GM12865 (cell line): ENCODE measurements at regions not wholly inside any gene's neighbourhood (a gene's known extent, or its start where the extent isn't known, plus 50 kb on each side); places are given as distances from the start of the nearest gene placed in this dataset.

Source experiments
- DNase-seq: peaks from one replicate; pipeline ENCODE4 v3.0.0; 2010; ENCODE audit warnings: low read depth
- H3K4me3 ChIP-seq: 2 replicates; pipeline ENCODE4 v1.5.1; 2011; ENCODE audit warnings: mild to moderate bottlenecking, low read depth, low read length, control low read depth
- TF ChIP-seq, protein P1 (sequence below): IDR thresholded peaks from 2 replicates; pipeline ENCODE4 v1.5.1; 2011; ENCODE audit warnings: low read length, control low read depth, low read depth, inconsistent platforms; ENCODE audit not compliant: insufficient read depth; ENCODE audit errors: missing control alignments

DNA sequence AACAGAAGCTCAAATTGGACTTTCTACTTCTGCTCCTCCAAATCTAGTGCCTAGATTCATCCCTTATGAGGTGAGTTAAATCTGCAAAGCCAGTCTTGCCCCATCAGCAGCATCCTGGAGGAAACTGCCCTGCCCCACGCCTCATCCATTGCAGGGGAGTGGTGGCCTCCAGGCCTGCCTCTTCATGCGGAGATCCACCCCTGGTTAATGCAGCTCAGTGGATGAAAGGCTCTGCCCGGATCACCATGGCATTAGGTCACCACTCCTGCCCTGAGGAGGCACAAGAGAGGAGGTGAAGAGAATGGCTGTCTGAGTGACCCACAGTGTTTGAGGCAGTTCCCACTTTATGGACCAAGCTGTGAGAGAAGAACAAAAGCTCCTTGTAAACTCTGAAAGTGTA, 218.1 kb downstream of the C12orf75 start:
- TF ChIP-seq, protein P1, sequence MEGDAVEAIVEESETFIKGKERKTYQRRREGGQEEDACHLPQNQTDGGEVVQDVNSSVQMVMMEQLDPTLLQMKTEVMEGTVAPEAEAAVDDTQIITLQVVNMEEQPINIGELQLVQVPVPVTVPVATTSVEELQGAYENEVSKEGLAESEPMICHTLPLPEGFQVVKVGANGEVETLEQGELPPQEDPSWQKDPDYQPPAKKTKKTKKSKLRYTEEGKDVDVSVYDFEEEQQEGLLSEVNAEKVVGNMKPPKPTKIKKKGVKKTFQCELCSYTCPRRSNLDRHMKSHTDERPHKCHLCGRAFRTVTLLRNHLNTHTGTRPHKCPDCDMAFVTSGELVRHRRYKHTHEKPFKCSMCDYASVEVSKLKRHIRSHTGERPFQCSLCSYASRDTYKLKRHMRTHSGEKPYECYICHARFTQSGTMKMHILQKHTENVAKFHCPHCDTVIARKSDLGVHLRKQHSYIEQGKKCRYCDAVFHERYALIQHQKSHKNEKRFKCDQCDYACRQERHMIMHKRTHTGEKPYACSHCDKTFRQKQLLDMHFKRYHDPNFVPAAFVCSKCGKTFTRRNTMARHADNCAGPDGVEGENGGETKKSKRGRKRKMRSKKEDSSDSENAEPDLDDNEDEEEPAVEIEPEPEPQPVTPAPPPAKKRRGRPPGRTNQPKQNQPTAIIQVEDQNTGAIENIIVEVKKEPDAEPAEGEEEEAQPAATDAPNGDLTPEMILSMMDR = no peak
- no peak for DNase-seq
- H3K4me3 ChIP-seq = no peak overlapping the region

- no peak overlapping the region for H3K4me3 ChIP-seq
- no peak for DNase-seq
- TF ChIP-seq, protein P1 = no peak
These were observed 221.6 kb downstream of the C12orf75 start for GRCh38 chr12:105552056-105552455.

DNA sequence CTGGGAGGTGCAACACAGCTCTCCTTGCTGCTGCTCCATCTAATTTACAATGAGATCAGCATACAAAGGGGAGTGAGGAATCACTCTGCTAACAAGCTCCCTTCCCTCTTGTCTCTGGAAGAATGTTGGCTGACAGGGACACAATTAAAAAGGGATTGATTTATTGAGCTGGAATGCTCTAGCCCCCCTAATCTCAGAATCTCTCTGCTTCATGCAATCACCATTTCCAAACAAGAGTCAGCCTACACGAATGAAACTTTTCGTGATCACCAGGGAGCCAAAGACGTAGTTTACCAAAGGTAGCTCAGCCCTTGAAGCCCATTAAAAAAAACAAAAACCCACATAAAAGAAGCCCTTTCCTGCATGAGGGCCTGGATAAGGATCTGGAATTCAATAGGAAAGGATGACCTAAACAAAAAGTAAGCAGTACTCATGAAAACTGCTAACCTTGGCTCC, 223.8 kb downstream of the C12orf75 start:
- TF ChIP-seq, protein P1 = no peak
- no peak overlapping the region for H3K4me3 ChIP-seq
- DNase-seq = no peak

DNA sequence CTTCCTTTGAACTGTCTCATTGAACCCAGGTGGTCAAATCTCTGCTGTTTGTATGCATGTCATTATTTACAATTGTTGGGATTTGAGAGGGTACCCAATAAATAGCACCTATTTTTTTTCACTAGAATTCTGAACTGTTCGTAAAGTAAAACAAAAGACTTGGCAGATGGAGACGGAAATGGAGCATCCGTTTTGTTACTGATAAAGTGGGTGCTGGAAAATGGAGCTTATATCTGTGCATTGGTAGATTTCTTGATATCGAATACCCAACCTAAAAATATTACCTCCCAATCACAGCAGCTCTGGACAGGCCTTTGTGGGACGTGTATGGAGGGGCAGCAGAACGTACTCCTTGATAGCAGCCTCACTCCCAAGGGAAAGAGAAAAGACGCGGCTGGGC, 224.4 kb downstream of the C12orf75 start:
- no peak overlapping the region for H3K4me3 ChIP-seq
- TF ChIP-seq, protein P1 = no peak
- no peak for DNase-seq

DNA sequence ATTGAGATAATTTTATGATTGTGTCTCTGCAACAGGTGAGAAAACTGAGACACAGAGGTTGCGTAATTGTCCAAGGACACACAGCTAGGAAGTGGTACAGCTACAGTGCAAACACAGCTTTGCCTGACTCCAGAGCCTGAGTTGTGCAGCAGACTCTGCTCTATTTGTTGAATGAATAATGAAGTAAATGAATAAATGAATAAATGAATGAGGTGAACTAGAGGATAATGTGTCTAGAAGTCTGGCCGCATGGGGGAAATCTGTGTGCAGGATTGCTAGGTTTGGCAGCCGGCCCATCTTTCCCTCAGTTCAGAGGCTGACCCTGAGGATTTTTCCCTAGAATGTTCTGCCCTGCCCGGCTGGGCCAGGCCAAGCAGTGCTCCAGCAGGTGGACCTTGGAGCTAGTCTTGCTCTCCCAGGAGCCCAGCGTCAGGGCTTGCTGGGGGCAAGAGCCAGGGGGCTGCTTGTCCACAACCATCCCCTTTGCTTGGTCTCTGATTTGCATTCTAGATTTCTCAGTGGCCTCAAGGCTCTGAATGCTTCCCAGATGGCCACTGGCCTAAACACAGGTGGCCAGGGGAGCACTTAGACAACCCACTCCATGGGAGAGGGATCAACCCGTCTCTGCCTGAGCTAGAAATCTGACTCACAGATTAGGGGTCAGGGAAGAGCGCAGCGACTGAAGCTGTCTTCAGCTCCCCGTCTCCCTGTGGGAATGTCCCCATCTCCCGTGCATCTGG, 225.2 kb downstream of the C12orf75 start:
- no peak overlapping the region for H3K4me3 ChIP-seq
- no peak for DNase-seq
- TF ChIP-seq, protein P1 = no peak

DNA sequence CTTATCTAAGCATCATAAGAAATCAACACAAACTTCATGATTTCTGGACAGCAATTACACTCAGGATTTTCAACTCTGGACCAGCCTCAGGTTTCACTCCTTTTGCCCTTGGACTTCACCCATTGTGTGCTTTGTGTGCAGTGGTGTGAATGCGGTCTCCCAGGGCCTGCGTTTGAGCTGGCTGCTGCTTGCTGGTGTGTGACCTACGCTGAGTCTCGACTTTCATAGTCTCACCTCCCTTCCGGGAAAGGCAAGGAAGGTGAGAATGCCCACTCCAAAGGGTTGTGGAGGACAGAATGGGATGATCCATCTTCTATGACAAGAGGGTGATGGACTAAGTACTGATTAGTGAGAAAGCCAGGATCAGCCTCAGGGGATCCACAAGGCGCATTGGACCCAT, 228.8 kb downstream of the C12orf75 start:
- TF ChIP-seq, protein P1 = no peak
- DNase-seq = no peak
- no peak overlapping the region for H3K4me3 ChIP-seq
